ENCODE measurements at regions not wholly inside any gene's neighbourhood (a gene's known extent, or its start where the extent isn't known, plus 50 kb on each side); places are given as distances from the start of the nearest gene placed in this dataset.

- TF ChIP-seq, protein P1, sequence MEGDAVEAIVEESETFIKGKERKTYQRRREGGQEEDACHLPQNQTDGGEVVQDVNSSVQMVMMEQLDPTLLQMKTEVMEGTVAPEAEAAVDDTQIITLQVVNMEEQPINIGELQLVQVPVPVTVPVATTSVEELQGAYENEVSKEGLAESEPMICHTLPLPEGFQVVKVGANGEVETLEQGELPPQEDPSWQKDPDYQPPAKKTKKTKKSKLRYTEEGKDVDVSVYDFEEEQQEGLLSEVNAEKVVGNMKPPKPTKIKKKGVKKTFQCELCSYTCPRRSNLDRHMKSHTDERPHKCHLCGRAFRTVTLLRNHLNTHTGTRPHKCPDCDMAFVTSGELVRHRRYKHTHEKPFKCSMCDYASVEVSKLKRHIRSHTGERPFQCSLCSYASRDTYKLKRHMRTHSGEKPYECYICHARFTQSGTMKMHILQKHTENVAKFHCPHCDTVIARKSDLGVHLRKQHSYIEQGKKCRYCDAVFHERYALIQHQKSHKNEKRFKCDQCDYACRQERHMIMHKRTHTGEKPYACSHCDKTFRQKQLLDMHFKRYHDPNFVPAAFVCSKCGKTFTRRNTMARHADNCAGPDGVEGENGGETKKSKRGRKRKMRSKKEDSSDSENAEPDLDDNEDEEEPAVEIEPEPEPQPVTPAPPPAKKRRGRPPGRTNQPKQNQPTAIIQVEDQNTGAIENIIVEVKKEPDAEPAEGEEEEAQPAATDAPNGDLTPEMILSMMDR (IDR thresholded peaks at IDR 0.05), result no peak
- no peak for TF ChIP-seq EP300 (IDR thresholded peaks at IDR 0.05)
- no peak for TF ChIP-seq POLR2A (IDR thresholded peaks at IDR 0.05)
- no peak for TF ChIP-seq POLR2AphosphoS5 (IDR thresholded peaks at IDR 0.05)
Measured at GRCh38 chr6:98343797-98344196, 490.6 kb upstream of the POU3F2 start.
